ENCODE measurements at regions not wholly inside any gene's neighbourhood (a gene's known extent, or its start where the extent isn't known, plus 50 kb on each side); places are given as distances from the start of the nearest gene placed in this dataset.

DNA sequence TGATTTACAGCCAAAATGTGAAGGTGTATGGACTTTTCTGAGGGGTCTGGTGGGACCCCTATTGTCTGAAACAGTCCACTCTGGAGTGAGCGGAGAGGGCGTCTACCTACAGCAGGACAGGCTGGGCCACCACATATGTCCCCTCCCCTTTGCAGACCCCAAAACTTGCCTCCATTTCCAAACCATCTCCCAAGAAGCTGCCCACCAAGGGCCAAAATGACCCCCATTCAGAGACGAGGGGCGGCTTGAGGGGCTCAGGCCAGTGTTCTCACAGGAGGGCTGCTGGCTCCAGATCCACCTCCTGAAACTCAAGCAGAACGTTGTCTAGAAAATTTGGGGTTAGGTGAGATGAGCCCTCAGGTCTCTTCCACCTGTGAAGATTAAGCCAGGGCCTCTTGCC, 161.1 kb upstream of the SALL3 start:
- no peaks in the 10 kb centered on the region for H3K9me3 ChIP-seq
- H3K4me3 ChIP-seq, result no peak overlapping the region
- H3K27ac ChIP-seq, result no peak overlapping the region
- no peak for DNase-seq (ENCODE audit: extremely low spot score in 2 of 2)
- intact Hi-C loops (cut with DNase I), result loop anchor here (2.0 kb wide), 1 partner anchor 40 kb away; no protein-coding TSS in a partner anchor
- no peaks in the 10 kb centered on the region for H3K27me3 ChIP-seq
- H3K36me3 ChIP-seq, result no peaks in the 10 kb centered on the region
- TF ChIP-seq, protein P1, sequence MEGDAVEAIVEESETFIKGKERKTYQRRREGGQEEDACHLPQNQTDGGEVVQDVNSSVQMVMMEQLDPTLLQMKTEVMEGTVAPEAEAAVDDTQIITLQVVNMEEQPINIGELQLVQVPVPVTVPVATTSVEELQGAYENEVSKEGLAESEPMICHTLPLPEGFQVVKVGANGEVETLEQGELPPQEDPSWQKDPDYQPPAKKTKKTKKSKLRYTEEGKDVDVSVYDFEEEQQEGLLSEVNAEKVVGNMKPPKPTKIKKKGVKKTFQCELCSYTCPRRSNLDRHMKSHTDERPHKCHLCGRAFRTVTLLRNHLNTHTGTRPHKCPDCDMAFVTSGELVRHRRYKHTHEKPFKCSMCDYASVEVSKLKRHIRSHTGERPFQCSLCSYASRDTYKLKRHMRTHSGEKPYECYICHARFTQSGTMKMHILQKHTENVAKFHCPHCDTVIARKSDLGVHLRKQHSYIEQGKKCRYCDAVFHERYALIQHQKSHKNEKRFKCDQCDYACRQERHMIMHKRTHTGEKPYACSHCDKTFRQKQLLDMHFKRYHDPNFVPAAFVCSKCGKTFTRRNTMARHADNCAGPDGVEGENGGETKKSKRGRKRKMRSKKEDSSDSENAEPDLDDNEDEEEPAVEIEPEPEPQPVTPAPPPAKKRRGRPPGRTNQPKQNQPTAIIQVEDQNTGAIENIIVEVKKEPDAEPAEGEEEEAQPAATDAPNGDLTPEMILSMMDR (IDR thresholded peaks at IDR 0.05), result no peak
- no peak for TF ChIP-seq POLR2A (IDR thresholded peaks at IDR 0.05)
- no peak for TF ChIP-seq POLR2AphosphoS5 (IDR thresholded peaks at IDR 0.05; ENCODE audit: insufficient read depth in 1 of 2, low read depth in 1 of 2)
- peaks cover 7% of the 10 kb centered on the region for H3K4me1 ChIP-seq

DNA sequence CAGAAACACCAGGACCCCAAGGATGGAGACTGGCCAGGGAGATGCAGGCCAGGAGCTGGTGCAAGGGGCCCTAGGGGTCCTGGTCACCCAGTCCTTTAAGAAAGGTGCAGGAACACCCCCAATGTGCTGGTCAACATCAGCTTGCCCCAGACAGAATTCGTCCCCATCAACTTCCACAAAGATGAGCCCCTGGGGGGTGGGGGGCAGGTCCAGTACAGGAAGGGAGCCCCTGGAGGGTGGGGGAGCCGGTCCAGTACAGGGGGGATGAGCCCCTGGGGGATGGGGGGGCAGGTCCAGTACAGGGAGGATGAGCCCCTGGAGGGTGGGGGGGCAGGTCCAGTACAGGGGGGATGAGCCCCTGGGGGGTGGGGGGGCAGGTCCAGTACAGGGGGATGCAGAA, 160.7 kb upstream of the SALL3 start:
- TF ChIP-seq POLR2A (IDR thresholded peaks at IDR 0.05) (no peak), POLR2AphosphoS5 (IDR thresholded peaks at IDR 0.05; ENCODE audit: insufficient read depth in 1 of 2, low read depth in 1 of 2) (no peak)
- TF ChIP-seq, protein P1 (IDR thresholded peaks at IDR 0.05), result no peak
- Histone ChIP-seq H3K27me3 (no peaks in the 10 kb centered on the region), H3K27ac (no peak overlapping the region), H3K36me3 (no peaks in the 10 kb centered on the region), H3K4me1 (peaks cover 7% of the 10 kb centered on the region), H3K9me3 (no peaks in the 10 kb centered on the region), H3K4me3 (no peak overlapping the region)
- intact Hi-C loops (cut with DNase I), result loop anchor here (2.0 kb wide), 1 partner anchor 40 kb away; no protein-coding TSS in a partner anchor
- no peak for DNase-seq (ENCODE audit: extremely low spot score in 2 of 2)

GRCh38 chr18:78820161-78820834, 159.3 kb upstream of the SALL3 start:
- intact Hi-C loops (cut with DNase I), result no loop called here
- Histone ChIP-seq H3K9me3 (no peaks in the 10 kb centered on the region), H3K4me1 (no peaks in the 10 kb centered on the region), H3K27me3 (no peaks in the 10 kb centered on the region), H3K27ac (no peak overlapping the region), H3K4me3 (no peak overlapping the region), H3K36me3 (no peaks in the 10 kb centered on the region)
- no peak for DNase-seq (ENCODE audit: extremely low spot score in 2 of 2)
- no peak for TF ChIP-seq POLR2AphosphoS5 (IDR thresholded peaks at IDR 0.05; ENCODE audit: insufficient read depth in 1 of 2, low read depth in 1 of 2)
- TF ChIP-seq, protein P1 (IDR thresholded peaks at IDR 0.05), result no peak
- TF ChIP-seq POLR2A (IDR thresholded peaks at IDR 0.05), result no peak

- DNase-seq (ENCODE audit: extremely low spot score in 2 of 2), result no peak
- TF ChIP-seq POLR2AphosphoS5 (IDR thresholded peaks at IDR 0.05; ENCODE audit: insufficient read depth in 1 of 2, low read depth in 1 of 2) (no peak), POLR2A (IDR thresholded peaks at IDR 0.05) (no peak)
- TF ChIP-seq, protein P1 (IDR thresholded peaks at IDR 0.05), result no peak
- Histone ChIP-seq H3K4me3 (no peak overlapping the region), H3K36me3 (no peaks in the 10 kb centered on the region), H3K9me3 (no peaks in the 10 kb centered on the region), H3K27me3 (no peaks in the 10 kb centered on the region), H3K4me1 (no peaks in the 10 kb centered on the region), H3K27ac (no peak overlapping the region)
- intact Hi-C loops (cut with DNase I), result no loop called here
Measured at GRCh38 chr18:78821396-78821795, 158.2 kb upstream of the SALL3 start.

DNA sequence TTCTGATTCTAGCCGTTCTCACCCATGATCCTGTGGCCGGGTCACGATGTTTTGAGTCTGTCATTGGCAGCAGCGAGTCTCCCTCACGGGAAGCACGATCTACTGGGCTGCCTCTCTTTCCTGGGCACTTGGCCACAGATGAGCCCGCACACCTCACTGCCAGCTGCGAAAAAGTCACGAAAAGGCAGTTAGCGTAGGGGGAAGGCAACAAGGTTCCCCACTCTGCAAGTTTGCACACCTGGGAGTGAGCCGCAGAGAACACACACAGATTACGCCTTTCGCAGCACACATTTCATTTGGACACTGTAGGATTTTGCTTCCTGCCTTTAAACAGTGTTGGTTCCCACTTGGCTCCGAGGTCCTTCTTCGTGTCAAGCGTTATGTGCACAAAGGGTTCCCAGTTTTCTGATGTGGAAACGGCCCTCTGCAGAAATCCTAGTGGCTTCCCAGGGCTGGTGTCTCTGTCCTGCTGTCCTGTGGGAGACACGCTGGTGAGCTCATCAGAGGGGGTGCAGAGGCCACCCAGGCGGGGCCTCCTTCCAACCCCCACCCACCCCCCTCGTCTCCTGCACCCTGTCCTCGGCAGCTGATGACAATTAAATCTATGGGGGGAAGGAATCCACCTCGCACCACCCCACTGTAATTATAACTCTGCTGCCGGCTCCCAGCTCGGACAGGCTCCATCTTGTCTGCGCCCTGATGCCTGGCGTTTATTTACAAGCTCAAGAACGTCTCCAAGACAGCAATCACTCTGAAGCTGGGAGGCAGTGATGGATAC, 157.3 kb upstream of the SALL3 start:
- intact Hi-C loops (cut with DNase I), result no loop called here
- TF ChIP-seq, protein P1 (IDR thresholded peaks at IDR 0.05), result no peak
- no peak for TF ChIP-seq POLR2AphosphoS5 (IDR thresholded peaks at IDR 0.05; ENCODE audit: insufficient read depth in 1 of 2, low read depth in 1 of 2)
- no peak for TF ChIP-seq POLR2A (IDR thresholded peaks at IDR 0.05)
- Histone ChIP-seq H3K27ac (no peak overlapping the region), H3K36me3 (no peaks in the 10 kb centered on the region), H3K27me3 (no peaks in the 10 kb centered on the region), H3K4me1 (no peaks in the 10 kb centered on the region), H3K9me3 (no peaks in the 10 kb centered on the region), H3K4me3 (no peak overlapping the region)
- DNase-seq (ENCODE audit: extremely low spot score in 2 of 2), result no peak

All from vagina (tissue), 2 donors.